HFFc6 (cell line): ENCODE measurements at regions not wholly inside any gene's neighbourhood (a gene's known extent, or its start where the extent isn't known, plus 50 kb on each side); places are given as distances from the start of the nearest gene placed in this dataset.

ENCODE experiments used
- DNase-seq: peaks from one replicate; pipeline ENCODE4 v3.0.0-alpha.2; 2018
- H3K27ac Mint-ChIP-seq: 2 replicates; pipeline ENCODE4 v1.8.0; 2020; ENCODE audit warnings: mild to moderate bottlenecking, mixed read lengths
- H3K27me3 Mint-ChIP-seq: 2 replicates; pipeline ENCODE4 v1.8.0; 2021; ENCODE audit warnings: mild to moderate bottlenecking, moderate library complexity, mixed read lengths; ENCODE audit not compliant: insufficient read depth
- H3K36me3 Mint-ChIP-seq: 2 replicates; pipeline ENCODE4 v1.8.0; 2021; ENCODE audit warnings: low read depth, mixed read lengths
- H3K4me1 Mint-ChIP-seq: 2 replicates; pipeline ENCODE4 v1.8.0; 2020; ENCODE audit warnings: low read depth, mixed read lengths
- H3K4me3 Mint-ChIP-seq: 2 replicates; pipeline ENCODE4 v1.8.0; 2020; ENCODE audit warnings: mild to moderate bottlenecking, moderate library complexity, mixed read lengths
- H3K9me3 Mint-ChIP-seq: 2 replicates; pipeline ENCODE4 v1.8.0; 2020; ENCODE audit warnings: mild to moderate bottlenecking, mixed read lengths
- CTCF ChIP-seq: fragments of 200-600 bp; sonication (generic); IDR thresholded peaks from 2 replicates; pipeline ENCODE4 v1.5.0; 2021; ENCODE audit warnings: antibody characterized with exemption, mild to moderate bottlenecking

- no peak overlapping the region for H3K4me3 Mint-ChIP-seq
- no peak for DNase-seq
- H3K9me3 Mint-ChIP-seq, result peaks cover 47% of the 10 kb centered on the region
- no peak for TF ChIP-seq CTCF
- no peaks in the 10 kb centered on the region for H3K4me1 Mint-ChIP-seq
- no peaks in the 10 kb centered on the region for H3K27me3 Mint-ChIP-seq
- H3K36me3 Mint-ChIP-seq, result no peaks in the 10 kb centered on the region
- no peak overlapping the region for H3K27ac Mint-ChIP-seq
Measured at GRCh38 chr2:17282826-17283225, 235.4 kb downstream of the RAD51AP2 start.

- Mint-ChIP-seq H3K27me3 (no peaks in the 10 kb centered on the region), H3K27ac (no peak overlapping the region), H3K4me1 (no peaks in the 10 kb centered on the region), H3K4me3 (no peak overlapping the region), H3K36me3 (no peaks in the 10 kb centered on the region), H3K9me3 (peaks cover 47% of the 10 kb centered on the region)
- TF ChIP-seq CTCF, result no peak
- DNase-seq, result no peak
Measured at GRCh38 chr2:17282245-17282644, 236.0 kb downstream of the RAD51AP2 start.

GRCh38 chr2:17276220-17276619 lies 242.0 kb downstream of the RAD51AP2 start:
- no peak for DNase-seq
- 0 out of 2 replicates have a peak, but pooled peaks cover 2% of the 10 kb centered on the region for H3K27me3 Mint-ChIP-seq
- H3K9me3 Mint-ChIP-seq, result peaks cover 40% of the 10 kb centered on the region
- no peak overlapping the region for H3K27ac Mint-ChIP-seq
- TF ChIP-seq CTCF, result no peak
- H3K36me3 Mint-ChIP-seq, result 0 out of 2 replicates have a peak, but pooled peaks cover 6% of the 10 kb centered on the region
- no peaks in the 10 kb centered on the region for H3K4me1 Mint-ChIP-seq
- no peak overlapping the region for H3K4me3 Mint-ChIP-seq

GRCh38 chr2:17272652-17273525 lies 245.4 kb downstream of the RAD51AP2 start:
- Mint-ChIP-seq H3K9me3 (peaks cover 45% of the 10 kb centered on the region), H3K4me3 (no peak overlapping the region), H3K27ac (no peak overlapping the region), H3K4me1 (no peaks in the 10 kb centered on the region), H3K27me3 (0 out of 2 replicates have a peak, but pooled peaks cover 2% of the 10 kb centered on the region), H3K36me3 (0 out of 2 replicates have a peak, but pooled peaks cover 6% of the 10 kb centered on the region)
- no peak for DNase-seq
- TF ChIP-seq CTCF, result no peak

- peaks cover 45% of the 10 kb centered on the region for H3K9me3 Mint-ChIP-seq
- no peak for TF ChIP-seq CTCF
- H3K4me1 Mint-ChIP-seq, result no peaks in the 10 kb centered on the region
- H3K27ac Mint-ChIP-seq, result no peak overlapping the region
- no peak overlapping the region for H3K4me3 Mint-ChIP-seq
- 0 out of 2 replicates have a peak, but pooled peaks cover 2% of the 10 kb centered on the region for H3K27me3 Mint-ChIP-seq
- 0 out of 2 replicates have a peak, but pooled peaks cover 6% of the 10 kb centered on the region for H3K36me3 Mint-ChIP-seq
- DNase-seq, result no peak
Measured at GRCh38 chr2:17272170-17272569, 246.1 kb downstream of the RAD51AP2 start.
